Dermis microvascular lymphatic vessel endothelial cell (primary cell): ENCODE measurements at regions not wholly inside any gene's neighbourhood (a gene's known extent, or its start where the extent isn't known, plus 50 kb on each side); places are given as distances from the start of the nearest gene placed in this dataset.

ENCODE experiments used
- DNase-seq, 2 donors: peaks; one replicate each; pipeline versions ENCODE4 v3.0.0 to v3.0.0-alpha.2; 2010; ENCODE audit warnings: low read depth in 2 of 2

DNA sequence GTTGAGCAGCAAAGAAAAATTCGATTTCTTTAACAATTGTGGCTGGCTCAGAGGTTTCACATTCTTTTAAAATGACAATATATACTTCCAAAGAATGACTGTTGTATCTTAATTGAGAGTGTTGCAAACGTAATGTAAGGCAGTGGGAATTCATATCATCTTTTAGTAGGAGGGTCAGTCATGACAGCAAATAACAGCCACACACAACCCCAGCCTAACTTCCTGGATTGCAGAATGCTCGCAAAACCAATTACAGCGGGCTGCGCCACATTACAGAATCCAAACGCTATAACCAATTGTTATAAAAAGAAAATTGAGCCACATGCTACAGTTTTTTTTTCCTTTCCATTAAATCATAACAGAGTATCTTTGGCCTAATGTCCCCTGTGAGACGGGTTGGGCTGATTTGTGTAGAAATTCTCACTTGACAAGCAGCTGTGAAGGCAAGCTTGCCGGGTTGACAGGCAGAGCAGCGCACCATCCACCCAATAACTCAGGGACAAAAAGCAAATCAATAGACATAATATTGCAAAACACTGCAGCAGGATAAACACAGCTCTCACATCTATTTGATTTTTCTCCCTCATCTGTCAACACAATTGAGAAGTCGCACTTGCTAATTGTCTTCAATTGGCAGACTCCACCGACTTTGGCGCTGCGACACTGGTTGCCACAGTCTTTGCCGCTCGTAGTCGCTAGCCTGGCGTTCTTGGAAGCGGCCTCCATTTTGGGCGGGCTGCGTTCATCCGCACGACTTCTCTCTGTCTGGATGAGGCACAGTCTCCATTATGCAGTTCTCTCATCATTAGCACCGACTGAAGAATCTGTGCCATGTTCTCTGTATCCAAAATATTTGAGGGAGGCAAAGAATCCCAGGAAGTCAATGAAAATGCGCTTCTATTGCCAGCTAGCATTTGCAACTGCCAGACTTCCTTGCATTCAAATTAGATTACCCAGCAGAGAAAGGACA, 95.0 kb upstream of the CCDC68 start:
- DNase-seq = no peak

DNA sequence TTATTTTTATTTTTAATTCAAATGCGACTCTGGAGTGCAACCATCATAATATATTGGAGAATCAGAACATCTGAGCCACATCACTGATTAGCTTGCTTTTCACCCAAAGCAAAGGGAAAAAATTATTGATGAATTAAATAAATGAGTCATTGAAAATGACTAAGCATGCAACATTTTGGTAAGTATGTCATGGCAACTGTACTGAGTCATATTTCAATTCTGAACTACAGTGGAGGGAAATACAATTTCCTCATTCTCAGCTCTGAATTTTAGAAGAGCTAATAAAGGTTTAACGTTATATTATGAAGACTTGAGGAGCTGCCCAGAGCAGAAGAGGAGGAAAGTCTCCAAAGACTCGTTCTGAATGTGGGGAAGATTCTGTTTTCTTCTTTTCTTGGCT, 89.6 kb upstream of the CCDC68 start:
- DNase-seq = no peak

DNA sequence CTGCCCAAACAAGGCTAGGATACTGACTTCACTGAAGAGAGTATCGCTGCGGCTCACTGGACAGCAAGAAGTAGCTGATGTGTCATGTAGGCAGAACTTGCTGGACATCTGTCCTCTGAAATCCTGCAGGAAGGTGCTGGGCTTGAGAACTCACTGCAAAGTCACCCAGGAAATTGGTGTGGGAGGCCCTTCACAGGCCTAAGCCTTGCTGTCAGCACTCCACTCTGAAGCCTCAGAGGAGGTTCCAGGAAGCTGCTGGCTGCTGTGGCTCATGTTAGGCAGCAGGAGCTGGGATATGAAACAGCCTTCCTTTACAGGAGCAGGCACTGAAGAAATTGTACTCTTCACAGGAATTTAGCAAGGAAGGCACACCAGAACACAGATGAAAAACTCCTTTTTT, 88.3 kb upstream of the CCDC68 start:
- DNase-seq = no peak

DNA sequence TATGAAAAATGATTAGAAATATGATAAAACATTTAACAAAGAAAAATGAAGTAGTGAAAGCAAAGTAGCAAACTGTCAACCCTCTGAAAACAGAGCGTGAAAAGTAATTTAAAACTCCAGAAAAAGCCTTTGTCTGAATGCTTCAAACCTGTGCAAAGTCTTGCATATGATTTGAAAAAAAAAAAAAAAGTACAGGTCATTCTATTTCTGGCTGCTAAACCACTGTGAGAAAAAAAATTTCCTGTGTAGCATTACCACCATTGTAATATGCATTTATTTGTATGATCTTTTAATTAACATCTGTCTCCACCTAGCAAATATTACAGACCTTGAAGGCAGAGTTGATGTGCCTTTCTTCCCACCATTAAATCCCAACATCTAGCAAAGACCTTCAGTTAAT, 82.1 kb upstream of the CCDC68 start:
- no peak for DNase-seq

DNA sequence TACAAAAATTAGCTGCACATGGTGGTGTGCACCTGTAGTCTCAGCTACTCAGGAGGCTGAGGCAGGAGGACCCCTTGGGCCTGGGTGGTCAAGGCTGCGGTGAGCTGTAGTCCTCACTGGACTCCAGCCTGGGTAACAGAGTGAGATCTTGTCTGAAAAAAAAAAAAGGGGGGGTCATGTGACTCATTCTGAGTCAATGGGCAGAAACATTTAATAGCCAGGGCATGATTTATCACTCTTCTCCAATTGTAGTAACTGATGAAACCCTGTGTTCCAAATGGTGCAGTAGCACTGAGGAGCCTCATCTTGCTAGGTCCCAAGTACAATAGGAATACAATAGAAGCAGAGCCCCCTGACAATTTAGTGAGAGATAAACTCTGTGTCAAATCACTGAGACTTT, 78.9 kb upstream of the CCDC68 start:
- no peak for DNase-seq

DNA sequence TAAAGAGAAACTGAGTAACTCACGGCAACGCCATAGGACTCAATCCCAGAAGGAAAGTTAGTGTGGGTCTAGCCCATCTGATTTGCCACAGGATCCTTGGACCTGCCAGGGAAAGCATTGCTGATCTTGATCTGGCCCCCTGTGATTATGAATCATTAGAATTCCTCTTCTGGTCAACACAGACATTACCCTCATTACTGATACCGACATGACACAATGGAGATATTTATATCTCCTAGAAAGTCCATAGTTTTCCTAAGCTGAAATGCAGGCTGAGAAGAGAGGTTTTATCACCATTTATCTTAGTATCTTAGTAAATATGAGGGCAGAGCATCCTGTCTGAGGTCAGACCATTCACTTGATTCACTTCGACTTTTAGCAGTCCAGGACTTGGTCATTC, 75.5 kb upstream of the CCDC68 start:
- no peak for DNase-seq

DNA sequence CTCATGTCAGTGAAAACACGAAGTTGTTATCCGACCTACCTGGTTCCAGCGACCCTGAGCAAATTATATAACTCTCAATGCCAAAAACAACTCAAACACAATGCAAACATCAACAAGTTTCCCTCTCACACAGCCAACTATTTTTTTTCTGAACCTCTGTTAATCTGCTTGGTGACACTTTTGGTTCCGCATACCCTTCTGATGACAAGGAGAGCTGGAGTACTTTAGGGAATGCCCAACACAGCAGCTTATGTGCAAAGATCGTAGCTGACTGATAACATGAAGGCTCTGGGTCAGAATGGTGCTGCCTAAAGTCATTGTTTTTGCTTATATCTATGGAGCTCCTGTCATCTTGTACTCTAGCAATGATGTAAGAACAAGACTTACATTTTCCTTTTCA, 72.7 kb upstream of the CCDC68 start:
- DNase-seq = peak; percentile 34 to 57

DNA sequence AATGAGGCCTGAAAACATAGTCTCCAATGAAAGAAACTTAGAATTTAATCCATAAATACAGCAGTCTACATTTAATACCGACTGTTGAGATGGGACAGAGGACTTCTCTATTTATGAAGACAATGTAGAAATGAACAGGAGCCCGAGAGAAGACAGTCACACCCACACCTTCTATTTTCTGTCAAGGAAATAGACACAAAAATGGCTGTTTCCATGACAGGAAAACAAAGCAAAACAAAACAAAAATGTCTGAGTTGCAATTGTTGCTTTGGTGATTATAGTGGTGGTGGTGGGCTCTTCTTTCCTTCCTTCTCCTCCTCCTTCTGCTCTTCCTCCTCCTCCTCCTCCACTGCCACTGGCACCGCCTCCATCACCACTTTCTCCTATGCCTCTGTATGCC, 72.3 kb upstream of the CCDC68 start:
- no peak for DNase-seq

DNA sequence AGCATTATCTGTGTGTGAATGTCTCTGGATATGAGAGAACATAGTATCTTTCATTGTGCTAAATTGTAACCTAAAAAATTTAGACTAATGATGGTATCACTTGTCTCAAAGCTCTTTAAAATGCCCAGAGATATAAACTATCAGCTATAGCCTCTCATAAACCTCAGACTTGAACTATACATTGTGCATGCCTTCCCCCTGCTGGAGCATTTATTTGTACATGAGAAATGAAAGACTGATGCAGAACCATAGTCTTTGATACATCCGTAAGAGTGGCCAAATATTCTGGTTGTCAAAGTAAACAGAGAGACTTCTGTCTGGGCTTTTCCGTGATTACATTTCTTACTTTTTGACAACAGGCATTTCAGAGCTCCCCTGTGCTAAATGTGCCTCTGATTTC, 71.9 kb upstream of the CCDC68 start:
- no peak for DNase-seq

DNA sequence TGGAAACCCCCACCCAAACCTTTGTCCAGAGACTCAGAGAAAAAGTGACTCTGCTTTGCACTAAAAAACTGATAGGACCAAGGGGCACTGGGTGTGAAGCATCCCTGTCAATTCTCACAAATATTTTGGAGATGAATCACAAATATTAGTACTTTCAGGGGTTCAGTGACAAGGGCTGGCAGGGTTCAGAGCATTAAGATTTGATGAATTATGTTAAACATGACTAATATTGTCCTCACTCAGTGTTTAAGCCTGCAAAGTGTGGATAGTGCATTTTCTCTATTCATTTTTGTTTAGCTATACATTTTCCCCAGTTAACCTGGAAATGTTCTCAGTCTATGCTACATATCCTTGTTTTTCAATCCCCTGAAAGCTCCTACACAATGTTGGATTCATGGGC, 65.3 kb upstream of the CCDC68 start:
- no peak for DNase-seq

DNA sequence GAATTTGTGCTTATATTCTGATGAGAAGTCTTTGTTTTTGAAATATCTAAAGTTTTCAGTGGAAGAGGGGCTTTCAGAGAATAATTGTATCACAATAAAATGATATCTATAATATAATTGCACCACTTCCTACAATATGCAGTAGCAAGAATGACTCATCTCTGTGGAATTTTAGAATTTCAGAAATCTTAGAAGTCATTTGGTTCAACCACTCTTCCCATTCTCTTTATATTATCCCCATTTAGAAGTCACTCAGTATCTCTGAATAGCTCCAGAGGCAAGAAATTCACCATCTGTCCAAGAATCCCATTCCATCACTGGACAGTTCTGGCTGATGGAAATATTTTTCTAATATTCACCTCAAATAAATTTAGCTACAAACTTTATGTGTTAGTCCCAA, 59.3 kb upstream of the CCDC68 start:
- peak in 1 of 2 donors; percentile 42 for DNase-seq

DNA sequence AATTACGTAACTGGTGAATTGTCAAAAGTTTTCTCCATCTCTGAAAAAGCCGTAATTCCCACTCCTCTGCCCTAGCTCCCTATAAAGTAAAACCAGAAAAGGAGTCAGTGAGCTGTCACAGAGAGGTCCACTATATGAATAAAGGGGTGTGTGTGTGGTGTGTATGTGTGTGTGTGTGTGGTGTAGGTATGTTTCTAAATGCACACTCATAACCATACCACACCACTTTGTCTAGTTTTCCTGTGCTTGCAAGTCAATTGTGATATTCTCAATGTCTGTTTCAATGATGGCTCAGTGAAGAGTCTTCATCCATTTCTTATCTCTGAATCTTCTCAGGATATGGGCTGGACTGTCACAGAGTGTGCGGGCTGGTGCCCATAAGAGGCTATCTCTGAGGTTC, 54.8 kb upstream of the CCDC68 start:
- no peak for DNase-seq

DNA sequence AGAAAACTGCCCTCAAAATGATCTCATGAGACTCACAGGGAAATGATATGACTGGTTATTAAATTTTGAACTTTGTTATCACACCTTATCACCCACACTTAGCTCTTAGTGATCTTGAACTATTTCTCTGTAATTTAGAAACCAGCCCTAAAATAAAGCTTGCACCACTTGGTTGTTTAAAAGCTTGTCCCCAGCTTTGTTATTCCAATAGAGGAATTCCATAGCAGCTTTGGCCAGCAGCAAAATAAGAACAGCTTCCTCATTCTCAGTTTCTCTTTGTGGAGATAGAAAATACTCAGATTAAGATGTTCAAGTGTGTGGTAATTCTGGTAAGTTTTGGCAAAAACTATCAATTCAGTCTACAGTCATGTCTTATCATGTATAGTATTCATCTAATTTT, 54.4 kb upstream of the CCDC68 start:
- no peak for DNase-seq

DNA sequence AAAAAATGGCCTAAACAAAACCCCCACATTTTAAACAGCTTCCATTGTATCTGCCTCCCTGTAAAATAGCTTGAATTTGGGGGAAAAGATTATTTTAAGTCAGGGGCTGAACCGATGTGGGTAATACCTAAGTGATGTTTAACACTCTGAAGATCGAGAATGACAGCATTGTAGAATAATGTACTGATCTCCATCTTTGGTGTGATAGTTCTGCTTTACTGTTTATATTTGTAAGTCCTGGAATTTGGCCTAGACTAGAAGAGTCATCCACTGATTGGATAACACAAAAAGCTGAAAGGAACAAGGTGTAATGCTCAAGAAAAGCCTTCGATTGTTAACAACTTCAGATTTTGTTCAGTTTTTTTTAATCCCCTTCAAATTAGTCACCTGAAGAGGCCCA, 53.8 kb upstream of the CCDC68 start:
- no peak for DNase-seq

DNA sequence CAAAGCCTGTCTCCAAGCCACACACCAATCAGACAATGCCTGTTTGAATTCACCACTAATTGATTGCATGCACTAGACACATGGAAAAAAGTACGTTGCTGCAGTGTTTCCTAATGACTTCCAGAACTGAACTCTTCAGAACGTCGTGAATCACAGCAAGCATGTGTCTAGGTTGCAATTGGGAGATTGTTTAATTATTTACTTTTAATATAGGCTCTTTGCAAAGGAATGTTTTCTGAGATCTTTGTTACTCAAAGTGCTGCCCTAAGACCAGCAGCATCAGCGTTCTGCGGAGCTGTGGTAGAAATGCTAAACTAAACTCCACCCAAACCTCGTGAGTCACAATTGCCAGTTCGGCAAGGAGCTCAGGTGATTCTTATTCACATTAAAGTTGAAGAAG, 52.7 kb upstream of the CCDC68 start:
- DNase-seq = no peak
